ENCODE measurements at regions not wholly inside any gene's neighbourhood (a gene's known extent, or its start where the extent isn't known, plus 50 kb on each side); places are given as distances from the start of the nearest gene placed in this dataset.

- Histone ChIP-seq H3K4me1 (ENCODE audit: insufficient read depth, low read length) (no peaks in the 10 kb centered on the region), H3K27me3 (ENCODE audit: control insufficient read depth in 1 of 2, insufficient read depth in 2 of 2, low read length in 2 of 2) (no peaks in the 10 kb centered on the region), H3K79me2 (ENCODE audit: insufficient read depth, low read length) (no peaks in the 10 kb centered on the region), H3K9ac (ENCODE audit: insufficient read depth, low read depth, low read length) (no peak overlapping the region), H3K9me3 (ENCODE audit: low read length) (peaks cover 69% of the 10 kb centered on the region), H3K27ac (ENCODE audit: extremely low read length, insufficient read depth, low read length) (no peak overlapping the region), H4K20me1 (ENCODE audit: insufficient read depth, low read length) (no peaks in the 10 kb centered on the region), H3K36me3 (replicated peaks in 1 of 2; ENCODE audit: control insufficient read depth in 1 of 2, insufficient read depth in 2 of 2, low read length in 2 of 2) (no peaks in the 10 kb centered on the region), H2AFZ (ENCODE audit: low read length) (no peak overlapping the region), H3K4me2 (ENCODE audit: low read depth, low read length) (no peak overlapping the region), H3K4me3 (replicated peaks in 1 of 3; ENCODE audit: insufficient read depth in 1 of 3, low read depth in 2 of 3, low read length in 3 of 3) (no peak overlapping the region)
- DNase-seq (ENCODE audit: low spot score) (no peak), ATAC-seq (no peak), FAIRE-seq (no peak)
- no peak for TF ChIP-seq KDM4B (CRISPR knock-in tag; IDR thresholded peaks at IDR 0.05)
- no peak for TF ChIP-seq POLR2A (IDR thresholded peaks at IDR 0.05; ENCODE audit: insufficient read depth in 1 of 2, low read depth in 2 of 2, low read length in 2 of 2)
- TF ChIP-seq TMF1 (CRISPR knock-in tag; IDR thresholded peaks at IDR 0.05; ENCODE audit: low read depth) = no peak
- no peak for TF ChIP-seq JDP2 (CRISPR knock-in tag; IDR thresholded peaks at IDR 0.05; ENCODE audit: borderline replicate concordance)
- TF ChIP-seq TAF15 (IDR thresholded peaks at IDR 0.05; ENCODE audit: low read depth, low read length, poor library complexity, severe bottlenecking) = no peak
- TF ChIP-seq SRY (CRISPR knock-in tag; IDR thresholded peaks at IDR 0.05) = no peak
- TF ChIP-seq, protein P1, sequence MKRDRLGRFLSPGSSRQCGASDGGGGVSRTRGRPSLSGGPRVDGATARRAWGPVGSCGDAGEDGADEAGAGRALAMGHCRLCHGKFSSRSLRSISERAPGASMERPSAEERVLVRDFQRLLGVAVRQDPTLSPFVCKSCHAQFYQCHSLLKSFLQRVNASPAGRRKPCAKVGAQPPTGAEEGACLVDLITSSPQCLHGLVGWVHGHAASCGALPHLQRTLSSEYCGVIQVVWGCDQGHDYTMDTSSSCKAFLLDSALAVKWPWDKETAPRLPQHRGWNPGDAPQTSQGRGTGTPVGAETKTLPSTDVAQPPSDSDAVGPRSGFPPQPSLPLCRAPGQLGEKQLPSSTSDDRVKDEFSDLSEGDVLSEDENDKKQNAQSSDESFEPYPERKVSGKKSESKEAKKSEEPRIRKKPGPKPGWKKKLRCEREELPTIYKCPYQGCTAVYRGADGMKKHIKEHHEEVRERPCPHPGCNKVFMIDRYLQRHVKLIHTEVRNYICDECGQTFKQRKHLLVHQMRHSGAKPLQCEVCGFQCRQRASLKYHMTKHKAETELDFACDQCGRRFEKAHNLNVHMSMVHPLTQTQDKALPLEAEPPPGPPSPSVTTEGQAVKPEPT (CRISPR knock-in tag; IDR thresholded peaks at IDR 0.05; ENCODE audit: low read depth) = no peak
- TF ChIP-seq, protein P2, sequence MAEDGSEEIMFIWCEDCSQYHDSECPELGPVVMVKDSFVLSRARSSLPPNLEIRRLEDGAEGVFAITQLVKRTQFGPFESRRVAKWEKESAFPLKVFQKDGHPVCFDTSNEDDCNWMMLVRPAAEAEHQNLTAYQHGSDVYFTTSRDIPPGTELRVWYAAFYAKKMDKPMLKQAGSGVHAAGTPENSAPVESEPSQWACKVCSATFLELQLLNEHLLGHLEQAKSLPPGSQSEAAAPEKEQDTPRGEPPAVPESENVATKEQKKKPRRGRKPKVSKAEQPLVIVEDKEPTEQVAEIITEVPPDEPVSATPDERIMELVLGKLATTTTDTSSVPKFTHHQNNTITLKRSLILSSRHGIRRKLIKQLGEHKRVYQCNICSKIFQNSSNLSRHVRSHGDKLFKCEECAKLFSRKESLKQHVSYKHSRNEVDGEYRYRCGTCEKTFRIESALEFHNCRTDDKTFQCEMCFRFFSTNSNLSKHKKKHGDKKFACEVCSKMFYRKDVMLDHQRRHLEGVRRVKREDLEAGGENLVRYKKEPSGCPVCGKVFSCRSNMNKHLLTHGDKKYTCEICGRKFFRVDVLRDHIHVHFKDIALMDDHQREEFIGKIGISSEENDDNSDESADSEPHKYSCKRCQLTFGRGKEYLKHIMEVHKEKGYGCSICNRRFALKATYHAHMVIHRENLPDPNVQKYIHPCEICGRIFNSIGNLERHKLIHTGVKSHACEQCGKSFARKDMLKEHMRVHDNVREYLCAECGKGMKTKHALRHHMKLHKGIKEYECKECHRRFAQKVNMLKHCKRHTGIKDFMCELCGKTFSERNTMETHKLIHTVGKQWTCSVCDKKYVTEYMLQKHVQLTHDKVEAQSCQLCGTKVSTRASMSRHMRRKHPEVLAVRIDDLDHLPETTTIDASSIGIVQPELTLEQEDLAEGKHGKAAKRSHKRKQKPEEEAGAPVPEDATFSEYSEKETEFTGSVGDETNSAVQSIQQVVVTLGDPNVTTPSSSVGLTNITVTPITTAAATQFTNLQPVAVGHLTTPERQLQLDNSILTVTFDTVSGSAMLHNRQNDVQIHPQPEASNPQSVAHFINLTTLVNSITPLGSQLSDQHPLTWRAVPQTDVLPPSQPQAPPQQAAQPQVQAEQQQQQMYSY (CRISPR knock-in tag; IDR thresholded peaks at IDR 0.05) = no peak
- no peak for TF ChIP-seq ZNF207 (IDR thresholded peaks at IDR 0.05; ENCODE audit: borderline replicate concordance)
- no peak for TF ChIP-seq TARDBP (CRISPR knock-in tag; IDR thresholded peaks at IDR 0.05)
- no peak for TF ChIP-seq RELA (CRISPR knock-in tag; IDR thresholded peaks at IDR 0.05)
- CTCF ChIA-PET (ENCODE audit: low intra/inter-chr PET ratio, low total read pairs) = no interaction called here
- BruUV-seq (replicated peaks) = no TSS peak
- intact Hi-C loops (cut with micrococcal nuclease; ENCODE audit: unreplicated experiment) = no loop called here
- in situ Hi-C loops (cut with HindIII; ENCODE audit: extremely low pct_ligation_motif_present, low pct_unique_long_range_greater_than_20kb) = no loop called here
- POLR2A ChIA-PET = no interaction called here
- 0% methylated on average over 2 of the region's 3 CpGs for WGBS (ENCODE audit: low lambda C conversion rate)
These were observed 176.9 kb upstream of the PRMT6 start for GRCh38 chr1:106879538-106879937.
